ENCODE measurements at regions not wholly inside any gene's neighbourhood (a gene's known extent, or its start where the extent isn't known, plus 50 kb on each side); places are given as distances from the start of the nearest gene placed in this dataset.
A peak's percentile ranks its signal among the peaks of the same experiment; 100 is the strongest.

DNA sequence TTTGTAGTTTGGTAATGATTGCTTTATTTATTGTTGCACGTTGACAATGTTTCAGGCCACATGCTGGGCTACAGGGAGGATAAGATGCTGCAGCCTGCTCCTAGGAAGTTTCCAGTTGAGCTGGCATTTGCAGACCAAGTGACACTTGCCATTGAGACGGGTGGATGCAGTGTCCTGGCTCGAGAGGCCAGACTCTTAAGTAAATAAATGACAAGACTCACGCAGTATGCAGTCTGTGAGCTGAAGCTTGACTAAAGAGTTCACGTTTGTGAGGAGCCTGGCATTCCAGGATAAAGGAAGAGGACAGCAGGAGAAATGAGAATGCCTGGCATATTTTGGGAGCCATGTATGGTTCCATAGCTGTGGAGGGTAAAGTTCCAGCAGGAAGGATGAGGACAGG is 105.8 kb downstream of the BAMBI start:
- DNase-seq (ENCODE audit: low spot score): no peak

DNA sequence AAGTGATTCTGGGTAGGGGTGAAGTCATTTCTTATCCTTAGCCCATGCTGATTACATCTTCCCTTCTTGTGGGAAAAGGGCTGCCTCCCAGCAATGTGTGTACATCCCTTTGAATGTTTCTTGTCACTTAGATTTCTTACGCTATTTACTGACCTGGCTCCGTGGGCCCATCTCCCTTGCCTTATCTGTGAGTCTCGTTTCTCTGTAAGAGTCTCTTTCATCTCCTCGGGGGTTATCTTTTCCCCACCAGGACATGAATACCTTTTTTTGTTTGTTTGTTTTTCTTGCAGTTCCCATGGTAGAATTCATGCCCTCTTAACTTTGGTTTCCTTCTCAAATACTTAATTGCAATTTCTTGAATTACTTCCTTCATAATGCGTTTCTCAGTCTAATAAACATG is 107.7 kb downstream of the BAMBI start:
- no peak for DNase-seq (ENCODE audit: low spot score)

DNA sequence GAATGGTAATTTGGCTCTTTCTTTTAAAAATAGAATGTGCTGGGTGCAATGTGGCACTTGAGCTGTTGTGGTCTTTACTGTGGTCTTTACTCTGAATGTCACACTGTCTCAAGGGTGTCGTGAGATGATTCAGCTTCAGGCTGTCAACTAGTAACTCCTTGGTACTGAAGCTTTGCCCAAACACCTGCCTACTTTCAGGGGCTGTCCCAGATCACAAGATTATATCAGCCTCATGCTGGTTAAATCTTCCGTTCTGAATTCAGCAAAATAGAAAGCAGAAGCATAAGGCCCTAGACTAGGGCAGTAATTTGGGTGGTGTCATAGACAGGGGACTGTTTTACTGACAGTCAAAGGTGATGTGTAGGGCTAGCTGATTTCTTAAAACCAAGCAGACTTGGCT is 110.9 kb downstream of the BAMBI start:
- no peak for DNase-seq (ENCODE audit: low spot score)

DNA sequence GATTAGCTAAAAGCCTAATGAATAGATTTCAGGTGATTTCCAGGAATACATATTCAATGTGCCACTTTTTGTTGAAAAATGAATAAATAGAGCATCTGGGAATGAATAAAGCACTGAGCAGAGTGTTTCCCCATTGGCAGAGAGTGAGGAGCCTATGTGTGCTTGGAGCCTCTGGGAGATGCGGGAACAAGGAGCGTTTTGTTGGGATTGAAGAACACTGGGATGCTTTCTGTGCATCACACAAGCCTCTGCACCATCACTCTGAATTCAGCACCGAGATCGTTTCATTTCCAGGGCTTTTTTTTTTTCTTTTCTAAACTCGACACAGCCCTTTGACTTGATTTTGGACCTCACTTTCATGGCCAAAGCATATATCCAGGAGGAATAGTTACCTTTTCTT is 111.4 kb downstream of the BAMBI start:
- DNase-seq (ENCODE audit: low spot score): no peak

DNA sequence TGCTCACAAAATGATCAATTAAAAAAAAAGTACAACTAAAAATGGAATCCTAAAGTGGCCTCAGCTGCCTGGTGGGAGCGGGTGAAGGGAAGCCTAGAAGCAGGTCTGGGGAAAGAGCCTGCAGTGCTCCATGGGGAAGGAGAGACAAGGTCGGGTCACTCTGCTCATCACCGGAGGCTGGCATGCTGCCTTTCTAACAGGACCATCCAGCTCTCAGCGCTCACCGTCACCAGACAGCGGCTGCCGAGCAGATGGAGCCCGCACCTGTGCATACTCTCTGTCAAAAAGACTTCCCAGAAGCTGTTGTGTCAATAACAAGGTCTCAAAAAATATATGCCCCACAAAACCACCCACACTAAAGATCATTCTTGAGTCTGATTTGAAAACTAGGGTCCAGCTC is 112.8 kb downstream of the BAMBI start:
- DNase-seq (ENCODE audit: low spot score): no peak

DNA sequence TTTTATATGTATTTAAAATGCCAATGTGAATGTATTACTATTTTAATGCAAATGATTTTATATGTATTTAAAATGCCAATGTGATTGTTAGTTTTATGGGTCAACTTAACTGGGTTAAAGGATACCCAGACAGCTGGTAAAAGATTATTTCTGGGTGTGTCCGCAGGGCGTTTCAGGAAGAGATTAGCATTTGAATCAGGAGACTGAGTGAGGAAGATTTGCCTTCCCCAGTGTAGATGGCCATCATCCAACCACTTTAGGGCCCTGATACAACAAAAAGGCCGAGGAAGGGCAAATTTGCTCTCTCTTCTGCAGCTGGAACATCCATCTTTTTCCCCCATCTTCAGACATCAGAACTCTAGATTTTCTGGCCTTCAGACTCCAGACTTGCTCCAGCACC is 116.2 kb downstream of the BAMBI start:
- DNase-seq (ENCODE audit: low spot score): no peak

DNA sequence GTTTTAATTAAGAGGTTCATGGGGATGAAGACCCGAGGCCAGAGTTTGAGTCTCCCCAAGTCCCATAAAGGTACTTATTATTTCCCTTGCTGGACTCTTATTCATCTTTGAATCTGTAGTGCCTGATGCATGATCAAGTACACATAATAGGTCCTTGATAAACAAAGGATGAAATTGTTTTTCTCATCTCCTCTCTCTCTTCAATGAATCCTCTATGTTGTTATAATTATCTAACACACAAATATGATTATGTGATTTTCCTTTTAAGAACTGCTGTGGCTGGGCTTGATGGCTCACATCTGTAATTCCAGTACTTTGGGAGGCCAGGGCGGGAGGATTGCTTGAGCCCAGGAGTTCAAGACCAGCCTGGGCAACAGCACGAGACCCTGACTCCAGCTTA is 117.7 kb downstream of the BAMBI start:
- DNase-seq (ENCODE audit: low spot score): no peak

DNA sequence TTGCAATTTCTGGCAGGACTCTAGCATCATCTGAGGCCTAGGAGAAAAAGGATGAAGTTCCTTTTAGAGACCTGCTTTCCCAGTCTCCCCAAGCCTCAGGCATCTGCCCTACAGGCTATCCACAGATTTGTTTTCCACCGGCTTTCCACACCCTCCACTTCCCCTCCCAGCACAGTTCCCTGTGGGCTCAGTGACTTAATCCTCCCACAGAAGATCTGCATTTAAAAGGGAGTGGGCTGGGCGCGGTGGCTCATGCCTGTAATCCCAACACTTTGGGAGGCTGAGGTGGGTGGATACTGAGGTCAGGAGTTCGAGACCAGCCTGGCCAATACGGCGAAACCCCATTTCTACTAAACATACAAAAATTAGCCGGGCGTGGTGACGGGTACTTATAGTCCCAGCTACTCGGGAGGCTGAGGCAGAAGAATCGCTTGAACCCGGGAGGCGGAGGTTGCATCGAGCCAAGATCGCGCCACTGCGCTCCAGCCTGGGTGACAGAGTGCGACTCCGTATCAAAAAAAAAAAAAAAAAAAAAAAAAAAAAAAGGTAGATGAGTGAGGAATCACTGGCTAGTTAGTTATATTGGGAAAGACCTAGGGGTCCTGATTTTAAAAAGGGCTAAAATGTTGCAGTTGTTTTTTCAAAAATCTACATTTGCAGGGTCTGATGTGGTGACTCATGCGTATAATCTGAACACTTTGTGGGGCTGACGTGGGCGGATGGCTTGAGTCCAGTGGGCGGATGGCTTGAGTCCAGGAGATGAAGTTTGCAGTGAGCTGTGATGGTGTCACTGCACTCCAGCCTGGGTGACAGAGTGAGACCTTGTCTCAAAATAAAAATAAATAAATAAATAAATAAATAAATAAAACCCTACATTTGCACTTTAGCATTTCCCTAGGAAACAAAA is 119.5 kb downstream of the BAMBI start:
- DNase-seq (ENCODE audit: low spot score): no peak

DNA sequence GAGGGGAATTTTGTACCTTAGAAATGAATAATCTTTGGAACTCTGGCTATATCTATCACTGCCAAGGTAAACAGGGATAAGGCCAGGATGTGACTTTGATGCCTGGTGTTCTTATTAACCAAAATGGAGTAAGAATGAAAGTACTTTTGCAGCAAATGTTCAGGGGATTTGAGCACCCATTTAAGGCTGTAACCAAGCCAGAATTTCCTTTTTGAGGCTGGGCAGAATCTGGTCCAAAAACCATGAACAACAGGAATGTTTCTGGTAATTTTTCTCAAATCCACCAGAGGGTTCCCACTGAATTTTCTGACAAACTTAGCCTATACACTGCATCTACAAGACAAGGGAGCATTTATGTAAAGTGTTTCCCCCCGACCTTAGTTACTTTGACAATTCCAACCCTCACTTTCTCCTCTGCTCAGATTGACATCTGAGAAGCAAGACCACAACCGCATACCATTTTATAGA is 120.6 kb downstream of the BAMBI start:
- no peak for DNase-seq (ENCODE audit: low spot score)

DNA sequence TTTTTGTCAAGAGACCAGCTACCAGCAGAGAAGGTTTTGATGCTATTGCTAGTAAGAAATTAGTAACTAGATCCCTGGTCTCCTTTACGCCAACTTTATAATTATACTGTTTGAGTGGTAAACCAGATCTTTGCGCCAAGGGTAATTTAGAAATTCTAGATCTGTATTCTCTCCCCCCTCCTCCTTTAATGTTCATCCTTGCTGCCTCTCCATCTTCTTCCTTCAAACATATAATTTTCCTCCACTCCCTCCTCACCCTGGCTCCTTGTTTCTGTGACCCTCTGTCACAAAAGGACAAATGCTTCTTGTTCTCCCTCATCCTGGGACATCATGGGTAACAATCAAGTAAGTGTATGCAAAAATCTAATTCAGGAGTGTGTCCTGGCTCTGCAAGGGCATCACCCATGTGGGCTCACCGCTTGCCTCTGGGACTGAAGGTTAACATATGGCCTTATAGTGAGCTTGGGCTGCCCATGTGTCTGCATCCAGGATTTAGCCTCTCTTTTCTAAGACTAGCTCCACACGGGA is 121.2 kb downstream of the BAMBI start:
- DNase-seq (ENCODE audit: low spot score): no peak

DNA sequence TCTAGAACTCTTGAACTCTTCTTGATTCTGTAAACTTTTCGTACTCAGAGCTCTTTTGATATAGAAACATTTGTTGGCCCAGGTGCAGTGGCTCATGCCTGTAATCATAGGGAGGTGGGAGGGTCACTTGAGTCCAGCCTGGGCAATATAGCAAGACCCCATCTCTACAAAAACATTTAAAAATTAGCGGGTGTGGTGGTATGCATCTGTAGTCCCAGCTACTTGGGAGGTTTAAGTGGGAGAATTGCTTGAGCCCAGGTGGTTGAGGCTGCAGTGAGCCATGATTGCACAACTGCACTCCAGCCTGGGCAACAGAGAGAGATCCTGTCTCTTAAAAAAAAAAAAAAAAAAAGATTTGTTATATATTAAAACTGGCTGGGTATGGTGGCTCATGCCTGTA is 121.6 kb downstream of the BAMBI start:
- no peak for DNase-seq (ENCODE audit: low spot score)

DNA sequence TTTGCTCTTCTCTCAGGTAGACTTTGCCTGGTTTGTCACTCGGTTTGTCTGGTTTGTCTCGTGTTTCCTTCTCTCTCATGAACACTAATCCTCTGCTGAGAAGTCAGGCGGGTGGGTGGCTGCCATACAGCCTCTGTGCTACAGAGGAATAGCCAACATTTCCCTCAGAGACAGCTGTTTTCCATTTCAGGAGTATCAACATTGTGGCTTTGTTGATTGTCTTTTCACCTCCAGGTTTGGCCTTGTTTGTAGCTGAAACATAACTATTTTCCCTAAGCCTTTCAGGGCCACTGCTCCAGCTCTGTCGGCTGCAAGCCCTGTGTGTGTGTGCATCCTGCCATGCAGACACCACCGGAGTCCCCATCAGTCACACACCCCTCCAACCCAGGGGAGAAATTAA is 122.8 kb downstream of the BAMBI start:
- no peak for DNase-seq (ENCODE audit: low spot score)

DNA sequence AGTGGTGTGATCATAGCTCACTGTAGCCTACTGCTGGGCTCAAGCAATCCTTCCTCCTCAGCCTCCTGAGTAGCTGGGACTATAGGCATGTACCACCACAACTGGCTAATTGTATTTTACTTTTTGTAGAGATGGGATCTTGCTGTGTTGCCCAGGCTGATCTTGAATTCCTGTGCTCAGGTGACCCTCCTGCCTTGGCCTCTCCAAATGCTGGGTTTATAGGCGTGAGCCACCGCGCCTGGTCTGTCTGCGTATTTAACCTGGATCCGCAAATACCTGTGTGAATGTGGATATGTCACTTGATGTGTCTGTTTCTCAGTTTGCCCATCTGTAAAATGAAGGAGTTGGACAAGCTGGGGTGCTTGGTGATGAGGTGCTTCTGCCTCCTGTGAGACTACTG is 123.9 kb downstream of the BAMBI start:
- no peak for DNase-seq (ENCODE audit: low spot score)

DNA sequence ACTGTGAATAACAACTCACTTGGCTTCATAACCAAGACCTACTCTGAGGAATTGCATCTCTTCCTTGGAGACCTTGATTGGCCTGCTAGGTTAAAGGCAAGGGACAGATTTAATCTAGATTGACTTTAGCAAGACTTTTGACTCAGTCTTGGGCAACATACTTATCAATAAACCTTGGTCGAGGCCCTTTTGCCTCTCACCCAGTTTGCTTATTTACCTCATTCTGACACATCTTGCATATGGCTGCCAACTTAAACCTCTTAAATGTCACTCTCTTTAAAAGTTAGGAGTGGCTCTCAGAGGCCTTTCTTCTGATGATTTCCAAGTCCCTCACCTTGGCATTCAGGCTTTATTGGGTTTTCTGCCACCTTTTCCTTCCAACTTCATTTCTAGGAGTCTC is 124.5 kb downstream of the BAMBI start:
- no peak for DNase-seq (ENCODE audit: low spot score)

DNA sequence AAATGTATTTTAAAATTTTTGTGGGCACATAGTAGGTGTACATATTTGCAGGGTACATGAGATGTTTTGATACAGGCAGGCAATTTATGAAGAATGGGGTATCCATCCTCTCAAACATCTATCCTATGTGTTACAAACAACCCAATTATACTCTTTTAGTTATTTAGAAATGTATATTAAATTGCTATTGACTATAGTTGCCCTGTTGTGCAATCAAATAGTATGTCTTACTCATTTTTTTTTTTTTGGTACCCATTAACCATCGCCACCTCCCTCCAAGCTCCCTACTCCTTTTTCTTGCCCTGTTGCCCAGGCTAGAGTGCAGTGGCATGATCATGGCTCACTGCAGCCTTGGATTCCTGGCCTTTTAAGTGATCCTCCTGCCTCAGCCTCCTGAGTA is 128.1 kb downstream of the BAMBI start:
- no peak for DNase-seq (ENCODE audit: low spot score)

DNA sequence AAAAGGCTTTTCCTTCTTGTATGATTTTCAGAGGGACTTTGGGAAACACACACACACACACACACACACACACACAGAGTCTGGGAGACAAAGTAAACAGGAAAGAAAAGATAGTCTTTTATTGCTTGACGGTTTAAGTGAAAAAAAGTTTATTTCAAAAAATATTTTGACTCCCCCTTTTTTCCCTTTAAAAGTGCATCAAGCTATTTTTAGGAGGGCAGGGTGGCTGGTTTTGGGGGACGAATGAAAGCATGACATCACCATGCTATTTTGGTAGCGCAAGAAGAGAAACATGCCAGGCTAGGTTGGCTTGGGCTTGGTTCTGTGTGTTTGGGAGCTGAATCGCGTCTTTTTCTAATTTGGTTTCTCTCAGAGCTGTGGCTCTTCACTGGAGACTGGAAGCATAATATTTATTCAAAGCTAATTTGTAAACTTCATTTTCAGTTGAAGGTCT is 129.2 kb downstream of the BAMBI start:
- DNase-seq (ENCODE audit: low spot score): no peak

DNA sequence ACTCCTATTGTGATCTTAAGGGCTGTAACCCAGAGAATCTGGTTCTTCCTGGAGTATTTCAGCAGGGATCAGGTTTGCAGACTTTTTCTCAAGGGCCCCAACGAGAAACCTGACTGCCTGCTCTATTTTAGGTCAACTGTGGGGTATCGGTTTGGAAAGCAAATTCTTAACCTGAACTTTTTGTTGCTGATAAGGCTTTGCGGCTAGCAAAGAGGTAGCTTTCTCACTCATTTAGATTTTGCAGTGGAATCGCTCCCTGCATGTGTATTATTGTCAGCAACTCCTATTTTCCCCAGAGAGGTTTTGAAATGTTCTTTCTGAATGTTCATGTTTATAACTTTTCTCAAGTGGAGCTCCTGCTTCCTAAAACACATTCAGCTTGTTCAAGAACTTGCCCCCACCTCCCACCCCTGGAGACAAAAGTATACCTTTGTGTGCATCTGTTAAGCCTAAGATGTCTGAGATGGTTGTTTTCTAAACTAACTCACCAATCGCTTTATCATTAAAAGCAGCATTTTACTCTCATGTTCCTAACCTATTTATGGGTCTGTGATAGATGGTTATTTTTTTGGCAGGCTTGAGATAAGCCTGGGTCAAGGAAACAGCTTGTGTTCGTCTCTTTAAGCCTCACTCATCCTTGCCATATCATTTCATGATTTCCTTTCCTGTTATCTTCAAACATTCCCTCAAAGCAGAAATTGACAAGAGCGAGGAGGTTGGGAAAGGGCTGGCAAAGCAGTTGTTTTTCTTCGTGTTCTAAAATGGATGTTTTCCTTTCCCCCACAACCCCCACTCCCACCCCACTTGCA is 129.8 kb downstream of the BAMBI start:
- no peak for DNase-seq (ENCODE audit: low spot score)

DNA sequence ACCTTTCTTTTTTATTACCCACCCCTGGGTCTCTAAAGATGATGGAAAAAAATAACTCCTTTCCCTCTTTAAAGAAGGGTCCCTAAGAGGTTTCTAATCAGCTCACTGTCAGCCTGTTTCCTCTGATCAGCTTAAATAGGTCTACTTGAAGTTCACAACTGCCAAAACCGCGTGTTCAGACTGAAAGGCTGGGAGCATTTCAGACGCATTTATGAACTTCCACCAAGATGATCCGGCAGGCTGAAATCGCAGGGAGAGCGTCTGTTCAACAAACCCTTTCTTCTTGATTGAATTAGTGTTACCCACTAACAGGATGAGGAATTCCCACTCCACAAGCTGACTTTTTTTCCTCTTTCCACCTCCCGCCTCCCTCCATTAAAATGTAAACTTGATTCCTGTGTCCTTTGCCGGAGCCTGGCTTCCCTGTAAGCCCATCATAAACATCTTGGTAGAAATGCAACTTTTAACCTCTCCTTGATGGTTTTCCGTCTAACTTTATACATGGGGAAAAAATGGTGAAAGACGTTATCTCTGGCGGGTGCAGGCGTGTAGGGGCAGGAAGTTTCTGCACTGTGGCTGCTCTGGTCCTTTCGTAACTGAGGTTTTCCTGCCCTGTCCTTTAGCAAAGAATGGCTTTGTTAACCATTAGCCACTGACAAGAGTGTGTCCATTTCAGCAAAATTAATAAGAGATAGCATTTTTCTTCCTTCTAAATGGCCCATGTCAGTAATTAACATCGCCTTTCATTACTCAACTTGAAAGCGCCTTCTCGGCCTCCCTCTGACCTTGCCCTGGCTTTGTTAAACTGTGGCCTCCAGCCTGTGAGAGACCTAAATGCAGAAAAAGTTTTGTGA is 130.7 kb downstream of the BAMBI start:
- no peak for DNase-seq (ENCODE audit: low spot score)

DNA sequence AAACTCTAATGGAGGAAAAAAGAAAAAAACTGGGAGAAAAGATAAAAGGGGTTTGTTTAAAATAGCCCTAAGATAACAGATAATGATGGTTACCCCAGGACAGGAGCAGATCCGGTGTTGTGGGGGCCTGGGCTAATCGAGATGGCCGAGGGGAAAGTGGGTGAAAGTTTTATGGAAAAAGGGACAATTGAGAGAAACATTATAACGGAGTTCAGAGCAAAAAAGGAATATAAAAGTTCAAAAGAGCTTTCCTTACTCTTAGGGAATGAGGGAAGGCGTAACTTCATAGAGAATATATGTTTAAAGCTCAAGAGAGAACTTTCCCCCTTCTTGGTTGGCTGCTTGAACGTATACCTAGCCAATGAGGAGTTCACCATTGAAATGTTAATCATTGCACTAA is 131.4 kb downstream of the BAMBI start:
- no peak for DNase-seq (ENCODE audit: low spot score)

DNA sequence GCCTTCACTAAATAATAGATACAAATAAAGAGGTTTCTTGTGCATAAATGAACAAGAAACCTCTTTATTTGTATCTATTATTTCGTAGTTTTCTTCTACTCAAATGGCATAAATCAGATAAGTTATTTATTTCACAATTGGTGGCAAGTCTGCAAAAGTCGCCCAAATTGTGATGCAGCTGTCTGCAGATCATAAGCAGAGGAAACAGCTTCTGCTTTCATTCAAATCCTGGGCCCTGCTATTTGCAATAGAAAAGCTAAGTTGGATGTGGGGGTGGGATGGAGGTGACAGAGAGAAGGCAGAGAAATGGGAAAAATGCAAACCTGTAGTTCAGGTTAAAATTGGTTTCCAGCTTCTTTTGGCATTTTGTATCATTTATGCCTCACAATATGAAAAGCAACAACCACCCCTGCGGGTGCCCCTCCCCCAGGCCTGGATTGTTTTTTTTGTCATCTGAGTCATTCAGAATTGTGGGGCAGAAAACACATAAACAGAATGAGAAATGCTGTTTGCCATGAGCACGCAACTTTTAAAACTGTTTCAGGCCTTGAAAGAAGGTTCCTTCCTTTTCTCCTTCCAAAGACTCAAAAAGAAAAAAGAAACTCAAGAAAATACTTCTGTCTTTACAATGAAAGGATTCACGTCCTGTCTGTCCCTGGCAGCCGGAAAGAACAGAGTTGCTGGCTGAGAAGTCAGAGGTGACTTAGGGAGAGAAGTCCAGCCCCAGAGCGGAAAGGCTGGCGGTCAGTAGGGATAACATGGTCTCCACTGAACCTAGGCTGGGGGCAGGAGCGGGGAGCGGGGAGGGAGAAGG is 132.9 kb downstream of the BAMBI start:
- peak; percentile 60 for DNase-seq (ENCODE audit: low spot score)

All from kidney capillary endothelial cell (primary cell).